GM12878 (cell line): ENCODE measurements at regions not wholly inside any gene's neighbourhood (a gene's known extent, or its start where the extent isn't known, plus 50 kb on each side); places are given as distances from the start of the nearest gene placed in this dataset.

Source experiments
- ATAC-seq: fragments of 200-7000 bp; cut with Tn5 transposase; 3 replicates; pipeline ENCODE4 v1.9.1; 2020; ENCODE audit warnings: mild to moderate bottlenecking, moderate library complexity
- BruUV-seq: library from RNA; stranded (reverse); fragments of 400-500 nt; replicated peaks from 2 replicates; lab custom pipeline; 2021; lab: Mats Ljungman, UMichigan
- CTCF ChIA-PET: fragments of 300-600 bp; sonication (Branson Sonifier 250); formaldehyde crosslinking; extraction: SDS; loops from one replicate; lab custom pipeline; 2021; ENCODE audit warnings: inconsistent platforms; lab: Yijun Ruan, JAX
- POLR2A ChIA-PET: fragments of 350-600 bp; formaldehyde crosslinking; extraction: SDS; loops from one replicate; lab custom pipeline; 2021; ENCODE audit warnings: inconsistent platforms; lab: Charles Lee
- RAD21 ChIA-PET: fragments of 300-600 bp; sonication (Branson Sonifier 250); formaldehyde crosslinking; loops from one replicate; lab custom pipeline; 2023; ENCODE audit warnings: antibody characterized with exemption; ENCODE audit not compliant: unreplicated experiment; lab: Charles Lee
- SMC1A ChIA-PET: fragments of 300-600 bp; sonication (Branson Sonifier 250); formaldehyde crosslinking; loops from one replicate; lab custom pipeline; 2023; ENCODE audit not compliant: unreplicated experiment, uncharacterized antibody; lab: Charles Lee
- DNase-seq: peaks from one replicate; pipeline ENCODE4 v3.0.0-alpha.2; 2011; ENCODE audit warnings: low read depth, low spot score
- FAIRE-seq: peaks from 3 replicates; lab custom pipeline; 2011; peaks lifted over from hg19 to GRCh38; lab: Jason Lieb, UNC
- H2AFZ ChIP-seq: 2 replicates; pipeline ENCODE4 v1.6.0; 2011; ENCODE audit warnings: low read depth, low read length, control low read depth; ENCODE audit not compliant: control insufficient read depth
- H3K27ac ChIP-seq: 2 replicates; pipeline ENCODE4 v1.5.1; 2011; ENCODE audit warnings: control low read depth; ENCODE audit not compliant: control insufficient read depth, insufficient read depth
- H3K27me3 ChIP-seq, 2 experiments: replicated peaks in 1 of 2; 2 replicates each; pipeline versions ENCODE4 v1.6.0 to v1.6.1; 2011; ENCODE audit warnings: low read length in 1 of 2; ENCODE audit not compliant: control insufficient read depth in 2 of 2, insufficient read depth in 2 of 2
- H3K36me3 ChIP-seq, 2 experiments: 2 replicates each; pipeline ENCODE4 v1.5.1; 2011; ENCODE audit warnings: low read length in 1 of 2; ENCODE audit not compliant: control insufficient read depth in 2 of 2, insufficient read depth in 2 of 2
- H3K4me1 ChIP-seq: 2 replicates; pipeline ENCODE4 v1.6.1; 2011; ENCODE audit warnings: mild to moderate bottlenecking, low read length, moderate library complexity, mixed read lengths; ENCODE audit not compliant: control insufficient read depth, insufficient read depth
- H3K4me2 ChIP-seq: 2 replicates; pipeline ENCODE4 v1.6.0; 2011; ENCODE audit warnings: control low read depth; ENCODE audit not compliant: control insufficient read depth, insufficient read depth
- H3K4me3 ChIP-seq: fragments of 200-600 bp; sonication (generic); 2 replicates; pipeline ENCODE4 v1.5.1; 2016
- H3K79me2 ChIP-seq: 2 replicates; pipeline ENCODE4 v1.6.0; 2011; ENCODE audit warnings: low read length; ENCODE audit not compliant: control insufficient read depth, insufficient read depth
- H3K9ac ChIP-seq: 2 replicates; pipeline ENCODE4 v1.8.0; 2011; ENCODE audit warnings: low read length, control low read depth, mixed read lengths; ENCODE audit not compliant: control insufficient read depth, insufficient read depth
- H3K9me3 ChIP-seq: replicated peaks from 3 replicates; pipeline ENCODE4 v1.5.1; 2011; ENCODE audit warnings: mild to moderate bottlenecking, low read length; ENCODE audit not compliant: control insufficient read depth, insufficient read depth
- H4K20me1 ChIP-seq: 2 replicates; pipeline ENCODE4 v1.6.0; 2011; ENCODE audit not compliant: control insufficient read depth, insufficient read depth
- E2F4 ChIP-seq: IDR thresholded peaks from 2 replicates; pipeline ENCODE4 v1.6.1; 2012; ENCODE audit warnings: low read depth, low read length, improper control_type of control experiment
- EGR1 ChIP-seq, 2 experiments: IDR thresholded peaks; 1 replicate in 1 of 2; 2 replicates in 1 of 2; pipeline ENCODE4 v1.6.1; 2011 to 2012; ENCODE audit warnings: low read depth in 2 of 2, low read length in 2 of 2, borderline replicate concordance in 1 of 2, mild to moderate bottlenecking in 1 of 2, moderate library complexity in 1 of 2
- ETV6 ChIP-seq, 2 experiments: fragments of 450-650 bp in 1 of 2; IDR thresholded peaks in 1 of 2; conservative IDR thresholded peaks in 1 of 2; 2 replicates each; pipeline ENCODE4 v1.6.1; 2014; ENCODE audit warnings: antibody characterized with exemption in 1 of 2, borderline replicate concordance in 1 of 2, low read depth in 1 of 2, mild to moderate bottlenecking in 1 of 2, moderate library complexity in 1 of 2
- FOXK2 ChIP-seq: fragments of 450-650 bp; IDR thresholded peaks from 2 replicates; pipeline ENCODE4 v1.6.1; 2017; ENCODE audit warnings: mild to moderate bottlenecking, moderate library complexity
- SIN3A ChIP-seq: IDR thresholded peaks from 2 replicates; pipeline ENCODE4 v1.6.1; 2012; ENCODE audit warnings: low read depth, low read length, improper control_type of control experiment
- SP1 ChIP-seq: IDR thresholded peaks from one replicate; pipeline ENCODE4 v1.6.1; 2011; ENCODE audit warnings: low read depth, low read length
- SREBF1 ChIP-seq: IDR thresholded peaks from 2 replicates; pipeline ENCODE4 v1.6.1; 2012; ENCODE audit warnings: mild to moderate bottlenecking, low read length
- ZNF384 ChIP-seq: IDR thresholded peaks from 2 replicates; pipeline ENCODE4 v1.6.1; 2012; ENCODE audit warnings: low read depth, mild to moderate bottlenecking, low read length, improper control_type of control experiment, borderline replicate concordance
- ZNF622 ChIP-seq: fragments of 450-650 bp; IDR thresholded peaks from 2 replicates; pipeline ENCODE4 v1.6.1; 2017; ENCODE audit warnings: mild to moderate bottlenecking, inconsistent platforms
- whole genome bisulfite sequencing: methylation state at CpG from one replicate; pipeline ENCODE4 v1.1.6; 2016; ENCODE audit warnings: low lambda C conversion rate; ENCODE audit not compliant: insufficient replicate concordance, insufficient coverage; ENCODE audit errors: missing lambda C conversion rate; 5-methylcytosine and 5-hydroxymethylcytosine counted together
- in situ Hi-C: fragments of 300-500 bp; cut with MboI; formaldehyde crosslinking; loops from 9 replicates; pipeline ENCODE4 v1.14.3; 2018; ENCODE audit warnings: mixed read lengths
- intact Hi-C: fragments of 100-400 bp; cut with micrococcal nuclease; formaldehyde crosslinking; loops from one replicate; pipeline ENCODE4 v1.14.2; 2022; ENCODE audit not compliant: unreplicated experiment

GRCh38 chrX:13223868-13224567, 95.8 kb downstream of the ATXN3L start:
- ChIA-PET POLR2A (interaction anchor here (0.6 kb wide), 2 partner anchors 216 to 1969 kb away, joined by 3 to 4 read pairs; no protein-coding TSS in a partner anchor), CTCF (interaction anchor here (0.6 to 0.9 kb wide), 3 partner anchors 9 to 69 kb away, joined by 3 to 5 read pairs (median 4); no protein-coding TSS in a partner anchor), SMC1A (interaction anchor here (0.7 to 1.5 kb wide), 2 partner anchors 8 to 15 kb away, joined by 3 to 4 read pairs; no protein-coding TSS in a partner anchor)
- FAIRE-seq (no peak), ATAC-seq (peak; percentile 42; the same call in 2 of the 3 replicates), DNase-seq (no peak)
- WGBS: 47% methylated on average over 2 of the region's 2 CpGs
- Histone ChIP-seq H3K4me3 (no peak overlapping the region), H3K4me1 (no peaks in the 10 kb centered on the region), H2AFZ (no peak overlapping the region)
- in situ Hi-C loops (no loop called here), intact Hi-C loops (no loop called here)
- TF ChIP-seq ZNF384 (0 out of 2 replicates have a peak, but pooled peaks have one; percentile 10), ETV6 (conservative IDR thresholded peaks at IDR 0.05 in 1 of 2, IDR thresholded peaks at IDR 0.05 in 1 of 2; ENCODE audit: borderline replicate concordance in 1 of 2, low read depth in 1 of 2) (no peak)
- TF ChIP-seq, all 136 proteins: peak for 1
- Histone ChIP-seq H3K27me3 (no peaks in the 10 kb centered on the region), H3K36me3 (no peaks in the 10 kb centered on the region), H3K27ac (no peak overlapping the region), H3K9ac (no peak overlapping the region), H3K4me2 (no peak overlapping the region), H3K9me3 (no peaks in the 10 kb centered on the region), H4K20me1 (no peaks in the 10 kb centered on the region), H3K79me2 (no peaks in the 10 kb centered on the region)
- RAD21 ChIA-PET: no interaction called here
- BruUV-seq: no TSS peak

- Histone ChIP-seq H3K27ac (no peak overlapping the region), H3K36me3 (no peaks in the 10 kb centered on the region), H3K27me3 (no peaks in the 10 kb centered on the region), H3K4me3 (no peak overlapping the region), H3K9ac (no peak overlapping the region), H2AFZ (no peak overlapping the region), H3K79me2 (no peaks in the 10 kb centered on the region), H3K9me3 (no peaks in the 10 kb centered on the region), H4K20me1 (no peaks in the 10 kb centered on the region), H3K4me2 (no peak overlapping the region), H3K4me1 (no peaks in the 10 kb centered on the region)
- no TSS peak for BruUV-seq
- intact Hi-C loops: no loop called here
- RAD21 ChIA-PET: interaction anchor here (0.7 to 1.2 kb wide), 2 partner anchors 32 to 34 kb away, joined by 4 to 5 read pairs; no protein-coding TSS in a partner anchor
- CTCF ChIA-PET: no interaction called here
- in situ Hi-C loops: no loop called here
- WGBS: 58% methylated on average over 4 of the region's 4 CpGs
- POLR2A ChIA-PET: no interaction called here
- SMC1A ChIA-PET: interaction anchor here (1.0 to 2.7 kb wide), 6 partner anchors 9 to 126 kb away, joined by 3 to 8 read pairs (median 6); no protein-coding TSS in a partner anchor
- no peak for DNase-seq
- FAIRE-seq: no peak
- ATAC-seq: peak; percentile 65
- TF ChIP-seq SIN3A: no peak
- TF ChIP-seq ZNF622: no peak
- TF ChIP-seq SP1: no peak
- TF ChIP-seq EGR1 (IDR thresholded peaks at IDR 0.05; ENCODE audit: borderline replicate concordance in 1 of 2, low read depth in 2 of 2, low read length in 2 of 2): no peak
- no peak for TF ChIP-seq SREBF1
- TF ChIP-seq E2F4: no peak
- TF ChIP-seq FOXK2: no peak
Measured at GRCh38 chrX:13220916-13221315, 98.9 kb downstream of the ATXN3L start.
